HG03280 (cell line): ENCODE measurements at regions not wholly inside any gene's neighbourhood (a gene's known extent, or its start where the extent isn't known, plus 50 kb on each side); places are given as distances from the start of the nearest gene placed in this dataset.
"Not testable (repeated sequence)": the region's sequence is repeated elsewhere in the genome, so short reads cannot be mapped to it uniquely, and the experiment has no call there.

Experiments used
- ATAC-seq: cut with Tn5 transposase; IDR thresholded peaks from one replicate; pipeline ENCODE4 v1.9.1; 2021; ENCODE audit warnings: mild to moderate bottlenecking, moderate library complexity; ENCODE audit not compliant: unreplicated experiment

DNA sequence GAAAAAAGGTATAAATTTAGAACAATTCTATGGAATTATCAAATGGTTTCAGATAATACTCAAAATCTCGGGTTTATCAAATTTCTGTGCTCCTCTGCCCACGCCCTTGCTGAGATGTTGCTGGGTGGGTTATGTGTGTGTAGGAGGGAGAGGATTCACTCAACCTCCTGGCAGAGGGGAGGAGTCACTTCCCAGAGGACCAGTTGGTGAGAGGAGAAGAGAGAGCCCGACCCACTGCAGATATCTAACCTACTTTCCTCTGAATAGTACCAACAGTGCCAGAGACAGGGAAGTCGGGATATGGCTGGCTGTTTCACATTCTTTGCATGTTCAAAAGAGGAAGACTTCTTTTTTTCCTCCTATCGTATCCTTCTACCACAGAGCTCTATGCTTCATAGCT is 187.1 kb upstream of the MAN1A1 start:
- no peak for ATAC-seq

DNA sequence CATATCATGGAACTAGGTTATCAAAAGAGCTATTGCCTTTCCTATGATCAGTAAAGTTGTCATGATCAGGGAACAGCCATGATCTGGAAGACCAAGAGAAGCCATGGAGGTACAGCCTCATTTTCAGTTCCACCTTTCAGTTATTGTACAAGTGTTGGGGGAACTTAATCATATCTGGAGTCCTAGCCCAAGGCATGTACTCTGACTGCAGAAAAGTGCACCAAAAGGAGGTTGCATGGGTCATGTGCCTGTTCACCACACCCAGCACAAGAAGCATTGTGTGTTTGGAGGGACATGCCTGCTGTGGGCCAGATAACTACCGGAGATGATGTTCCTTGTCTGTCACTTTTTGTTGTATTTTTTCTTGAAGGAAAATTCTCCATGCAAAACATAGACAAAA is 185.8 kb upstream of the MAN1A1 start:
- ATAC-seq: no peak

- ATAC-seq: no peak
These were observed 184.2 kb upstream of the MAN1A1 start for GRCh38 chr6:119533603-119534279.

- no peak for ATAC-seq
These were observed 177.6 kb upstream of the MAN1A1 start for GRCh38 chr6:119527231-119527578.

GRCh38 chr6:119526561-119527230 is 177.1 kb upstream of the MAN1A1 start:
- ATAC-seq: no peak

DNA sequence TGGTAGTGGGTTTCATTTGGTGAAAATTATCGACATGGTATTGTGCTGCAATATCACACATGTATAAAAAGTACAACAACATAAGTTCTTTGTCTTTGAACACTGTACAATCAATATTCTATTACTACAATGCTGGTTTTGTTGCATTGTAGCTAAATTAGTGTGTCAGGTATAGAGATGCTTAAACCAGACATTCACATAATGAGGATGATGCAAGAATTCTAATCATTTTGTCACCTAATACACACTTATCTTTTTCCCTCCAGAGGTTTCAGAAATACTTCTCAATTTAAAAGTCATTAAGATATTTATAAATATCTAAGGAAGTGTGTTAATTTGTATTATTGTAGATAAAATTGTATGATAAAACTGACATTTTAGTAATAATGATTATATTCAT is 174.8 kb upstream of the MAN1A1 start:
- ATAC-seq: no peak

DNA sequence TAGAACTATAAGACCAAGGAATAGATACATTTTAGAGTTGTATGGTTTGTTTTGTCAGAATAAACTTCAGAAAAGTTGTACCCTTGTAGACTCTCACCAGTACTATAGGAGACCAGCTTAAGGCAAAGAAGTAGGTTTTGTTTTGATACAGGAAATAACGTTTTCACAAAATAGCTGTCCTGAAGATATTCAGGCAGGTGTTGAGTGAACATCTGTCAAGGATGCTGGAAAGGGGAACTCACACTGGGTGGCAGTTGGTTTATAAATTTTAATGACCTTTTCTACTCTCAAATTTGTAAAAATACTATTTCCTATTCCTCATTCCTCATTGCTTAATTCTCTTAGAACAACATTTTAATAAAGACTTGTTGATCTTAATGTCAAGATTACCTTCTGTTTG is 174.0 kb upstream of the MAN1A1 start:
- no peak for ATAC-seq

- no peak for ATAC-seq
These were observed 171.7 kb upstream of the MAN1A1 start for GRCh38 chr6:119521251-119521650.

DNA sequence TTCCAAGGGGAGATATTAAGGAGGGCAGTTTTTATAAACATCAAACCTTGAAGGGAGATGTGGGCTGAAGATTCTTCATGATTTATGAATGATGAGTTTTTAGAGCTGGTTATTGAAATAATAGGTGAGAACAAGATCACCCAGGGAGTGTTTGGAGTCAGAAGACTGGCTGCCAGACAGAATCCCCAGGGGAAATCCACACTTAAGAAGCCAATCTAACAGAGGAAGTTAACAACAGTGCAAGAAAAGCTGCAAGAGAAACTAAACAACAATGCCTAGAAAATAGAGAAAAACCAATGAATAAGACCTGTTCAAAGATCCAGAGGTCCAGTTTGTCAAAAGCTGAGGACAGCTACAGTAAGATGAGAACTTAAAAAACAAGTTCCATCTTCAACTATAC is 167.9 kb upstream of the MAN1A1 start:
- ATAC-seq: no peak

GRCh38 chr6:119514345-119514744 is 164.8 kb upstream of the MAN1A1 start:
- ATAC-seq: no peak

DNA sequence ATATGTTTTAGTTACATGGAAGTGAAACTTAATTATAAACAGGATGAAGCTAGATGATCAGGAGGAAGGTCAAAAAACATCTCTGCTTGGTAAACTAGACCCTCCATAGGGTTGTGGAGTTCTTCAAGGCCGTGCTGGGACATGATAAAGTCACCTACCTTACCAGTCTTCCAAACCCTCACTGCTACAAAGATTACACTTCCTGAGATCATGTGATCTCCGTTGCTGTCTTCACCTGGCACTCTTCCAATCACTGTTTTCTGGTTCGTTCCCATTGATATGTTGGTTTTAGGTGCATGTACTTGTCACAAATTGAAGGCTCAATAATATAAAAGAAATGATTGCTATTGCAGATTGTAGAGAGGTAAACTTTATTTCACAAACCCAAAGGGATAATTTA is 161.5 kb upstream of the MAN1A1 start:
- ATAC-seq: no peak

DNA sequence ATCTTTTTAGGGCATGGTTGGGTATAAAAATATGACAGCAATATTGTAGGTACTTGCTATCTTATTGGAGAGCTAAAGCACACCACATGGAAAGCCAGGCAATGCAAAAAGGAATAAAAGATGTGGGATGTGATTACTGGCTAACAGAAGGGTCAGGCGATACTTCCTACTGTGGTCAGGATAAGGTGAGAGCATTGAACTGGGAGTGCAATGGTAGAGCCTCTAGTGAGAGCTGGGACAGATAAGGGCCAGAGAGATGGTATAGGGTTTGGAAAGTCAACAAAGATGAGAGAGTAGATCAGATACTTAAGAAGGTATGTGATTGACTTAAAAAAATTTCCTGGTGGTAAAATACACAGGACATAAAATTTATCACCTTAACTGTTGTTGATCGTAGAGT is 160.7 kb upstream of the MAN1A1 start:
- no peak for ATAC-seq

DNA sequence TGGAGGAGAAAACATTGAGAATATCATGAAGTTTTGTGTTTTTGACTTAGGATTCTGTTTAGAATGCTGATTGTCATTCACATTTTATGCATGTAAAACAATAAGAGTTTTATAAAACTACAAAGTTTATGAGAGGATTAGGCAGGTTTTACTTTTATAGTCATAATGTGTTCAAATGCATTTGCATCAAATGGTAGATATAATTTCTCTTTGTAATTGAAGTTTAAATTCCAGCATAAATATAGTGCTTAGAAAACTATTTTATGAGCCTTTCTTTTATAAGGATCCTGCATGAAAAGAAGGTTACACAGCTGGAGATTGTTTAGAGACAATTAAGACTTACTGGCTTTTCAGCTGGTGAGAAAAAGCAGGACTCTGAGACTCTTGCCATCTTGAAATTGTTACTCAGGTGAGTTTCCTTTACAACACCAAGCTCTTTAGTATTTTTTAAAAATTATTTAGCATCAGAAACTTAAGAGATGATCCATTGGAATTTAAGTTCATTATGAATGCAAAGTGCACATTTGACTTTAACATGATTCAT is 157.1 kb upstream of the MAN1A1 start:
- no peak for ATAC-seq

- ATAC-seq: peak; percentile 89
These were observed 152.4 kb upstream of the MAN1A1 start for GRCh38 chr6:119501798-119502483.

DNA sequence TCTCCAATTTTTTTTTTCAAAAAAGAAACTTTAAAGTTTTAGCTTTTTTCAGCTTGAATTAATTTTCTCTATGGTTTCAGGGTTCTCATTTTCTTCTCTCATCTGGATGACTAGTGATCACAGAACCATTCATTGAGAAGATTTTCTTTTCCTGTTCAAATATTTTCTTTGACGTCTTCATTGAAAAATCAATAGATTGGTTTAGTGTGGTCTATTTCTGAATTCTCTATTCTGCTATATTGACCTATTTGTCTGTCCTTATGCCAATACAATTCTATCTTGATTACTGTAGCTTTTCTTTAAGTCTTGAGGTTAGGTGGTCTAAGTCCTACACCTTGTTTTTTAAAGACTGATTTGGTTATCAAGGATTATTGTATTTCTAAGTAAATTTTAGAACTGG is 150.2 kb upstream of the MAN1A1 start:
- no peak for ATAC-seq

- no peak for ATAC-seq
These were observed 148.6 kb upstream of the MAN1A1 start for GRCh38 chr6:119497988-119498727.

DNA sequence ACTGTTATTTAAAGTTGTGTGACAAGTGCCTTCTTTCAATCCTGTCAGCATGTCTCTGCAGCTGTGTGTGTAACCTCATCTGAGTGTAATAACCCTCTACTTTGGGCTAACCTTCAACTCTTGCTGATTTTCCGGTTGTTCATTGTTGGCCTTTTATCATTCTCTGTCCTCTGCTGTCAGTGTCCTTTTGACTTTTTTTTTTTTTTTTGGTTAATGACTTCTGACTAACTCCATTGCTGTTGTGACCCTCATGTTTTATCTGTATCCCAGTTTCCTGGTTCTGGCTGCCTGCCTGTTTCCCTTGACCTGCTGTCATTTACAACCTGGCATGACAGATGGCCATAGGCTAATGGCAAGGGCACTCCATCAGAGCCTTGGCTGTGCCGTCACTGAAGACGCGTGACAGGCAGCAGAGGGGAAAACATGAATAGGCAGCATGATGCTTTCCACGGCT is 145.7 kb upstream of the MAN1A1 start:
- no peak for ATAC-seq

GRCh38 chr6:119493980-119494379 is 144.4 kb upstream of the MAN1A1 start:
- no peak for ATAC-seq

DNA sequence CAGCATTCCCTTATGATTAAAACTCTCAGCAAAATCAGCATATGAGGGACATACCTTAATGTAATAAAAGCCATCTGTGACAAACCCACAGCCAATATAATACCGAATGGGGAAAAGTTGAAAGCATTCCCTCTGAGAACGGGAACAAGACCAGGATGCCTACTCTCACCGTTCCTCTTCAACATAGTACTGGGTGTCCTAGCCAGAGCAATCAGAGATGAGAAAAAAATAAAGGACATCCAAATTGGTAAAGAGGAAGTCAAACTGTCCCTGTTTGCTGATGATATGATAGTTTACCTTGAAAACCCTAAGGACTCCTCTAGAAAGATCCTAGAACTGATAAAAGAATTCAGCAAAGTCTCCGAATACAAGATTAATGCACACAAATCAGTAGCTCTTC is 141.6 kb upstream of the MAN1A1 start:
- ATAC-seq: not testable (repeated sequence)

GRCh38 chr6:119490050-119490449 is 140.5 kb upstream of the MAN1A1 start:
- not testable (repeated sequence) for ATAC-seq

GRCh38 chr6:119484598-119484997 is 135.0 kb upstream of the MAN1A1 start:
- no peak for ATAC-seq
